HepG2 (cell line): ENCODE measurements at regions not wholly inside any gene's neighbourhood (a gene's known extent, or its start where the extent isn't known, plus 50 kb on each side); places are given as distances from the start of the nearest gene placed in this dataset.

Experiments
- ATAC-seq: fragments of 200-7000 bp; cut with Tn5 transposase; 3 replicates; pipeline ENCODE4 v1.9.1; 2020; ENCODE audit warnings: mild to moderate bottlenecking, moderate library complexity
- BruUV-seq: library from RNA; stranded (reverse); fragments of 400-500 nt; replicated peaks from 2 replicates; lab custom pipeline; 2021; lab: Mats Ljungman, UMichigan
- CTCF ChIA-PET: fragments of 300-600 bp; formaldehyde crosslinking; extraction: SDS; loops from one replicate; lab custom pipeline; 2021; ENCODE audit warnings: low total read pairs, inconsistent platforms, low intra/inter-chr PET ratio; lab: Yijun Ruan, JAX
- POLR2A ChIA-PET: fragments of 350-600 bp; sonication (Branson Sonifier 250); formaldehyde crosslinking; loops from one replicate; lab custom pipeline; 2020; ENCODE audit warnings: antibody characterized with exemption, inconsistent platforms; lab: Yijun Ruan, JAX
- DNase-seq: peaks from one replicate; pipeline ENCODE4 v3.0.0-alpha.2; 2015; ENCODE audit warnings: low spot score
- FAIRE-seq: peaks from 3 replicates; lab custom pipeline; 2011; peaks lifted over from hg19 to GRCh38; lab: Jason Lieb, UNC
- H2AFZ ChIP-seq: one replicate; pipeline ENCODE4 v1.6.1; 2011; ENCODE audit warnings: low read length, inconsistent platforms
- H3K27ac ChIP-seq: fragments of 300-600 bp; 3 replicates; pipeline ENCODE4 v1.8.0; 2011; ENCODE audit warnings: mixed run types, mild to moderate bottlenecking, mixed read lengths, low read length, inconsistent platforms; ENCODE audit not compliant: insufficient read depth; ENCODE audit errors: extremely low read length
- H3K27me3 ChIP-seq, 2 experiments: fragments of 200-600 bp in 1 of 2; 2 replicates in 1 of 2; 3 replicates in 1 of 2; pipeline versions ENCODE4 v1.6.0 to v1.8.0; 2011; ENCODE audit warnings: low read length in 2 of 2, mild to moderate bottlenecking in 2 of 2, moderate library complexity in 2 of 2, inconsistent platforms in 1 of 2; ENCODE audit not compliant: insufficient read depth in 2 of 2, control insufficient read depth in 1 of 2
- H3K36me3 ChIP-seq, 2 experiments: fragments of 200-600 bp in 1 of 2; replicated peaks in 1 of 2; 2 replicates in 1 of 2; 3 replicates in 1 of 2; pipeline versions ENCODE4 v1.5.1 to v1.8.0; 2011; ENCODE audit warnings: low read length in 2 of 2, inconsistent platforms in 1 of 2; ENCODE audit not compliant: insufficient read depth in 2 of 2, control insufficient read depth in 1 of 2
- H3K4me1 ChIP-seq: 2 replicates; pipeline ENCODE4 v1.5.1; 2012; ENCODE audit warnings: low read length, inconsistent platforms; ENCODE audit not compliant: insufficient read depth
- H3K4me2 ChIP-seq: 2 replicates; pipeline ENCODE4 v1.6.0; 2011; ENCODE audit warnings: low read depth, low read length, inconsistent platforms
- H3K4me3 ChIP-seq, 3 experiments: fragments of 200-600 bp in 1 of 3; sonication (generic), shearing (Covaris generic) in 1 of 3; replicated peaks in 1 of 3; 2 replicates each; pipeline ENCODE4 v1.5.1; 2011 to 2016; ENCODE audit warnings: low read length in 3 of 3, inconsistent platforms in 2 of 3, low read depth in 2 of 3, mild to moderate bottlenecking in 2 of 3, control low read depth in 1 of 3, mixed read lengths in 1 of 3; ENCODE audit not compliant: insufficient read depth in 1 of 3
- H3K79me2 ChIP-seq: one replicate; pipeline ENCODE4 v1.6.1; 2011; ENCODE audit warnings: low read length, inconsistent platforms; ENCODE audit not compliant: insufficient read depth
- H3K9ac ChIP-seq: 2 replicates; pipeline ENCODE4 v1.6.0; 2011; ENCODE audit warnings: mild to moderate bottlenecking, low read depth, low read length, inconsistent platforms; ENCODE audit not compliant: insufficient read depth
- H3K9me3 ChIP-seq: 2 replicates; pipeline ENCODE4 v1.5.1; 2012; ENCODE audit warnings: mild to moderate bottlenecking, low read length
- H4K20me1 ChIP-seq: 2 replicates; pipeline ENCODE4 v1.6.0; 2011; ENCODE audit warnings: inconsistent platforms, mild to moderate bottlenecking, low read length, moderate library complexity; ENCODE audit not compliant: insufficient read depth
- CENPT ChIP-seq: sonication (generic); formaldehyde crosslinking; IDR thresholded peaks from 2 replicates; pipeline ENCODE4 v1.8.0; 2022; ENCODE audit warnings: low read depth, mild to moderate bottlenecking, moderate library complexity, missing genetic modification reagents
- FOXM1 ChIP-seq: sonication (generic); formaldehyde crosslinking; IDR thresholded peaks from 2 replicates; pipeline ENCODE4 v1.5.0; 2020; ENCODE audit warnings: missing genetic modification reagents
- GTF2F1 ChIP-seq: fragments of 150-350 bp; IDR thresholded peaks from 2 replicates; pipeline ENCODE4 v1.6.1; 2014; ENCODE audit warnings: low read length
- HMG20A ChIP-seq: IDR thresholded peaks from 2 replicates; pipeline ENCODE4 v1.6.1; 2016; ENCODE audit warnings: borderline replicate concordance
- IKZF1 ChIP-seq: fragments of 450-650 bp; IDR thresholded peaks from 2 replicates; pipeline ENCODE4 v1.7.1; 2016
- MED13 ChIP-seq: sonication (generic); formaldehyde crosslinking; IDR thresholded peaks from 2 replicates; pipeline ENCODE4 v1.5.0; 2020; ENCODE audit warnings: missing genetic modification reagents
- NBN ChIP-seq: fragments of 450-650 bp; conservative IDR thresholded peaks from 2 replicates; pipeline ENCODE4 v1.6.1; 2017
- NFRKB ChIP-seq: fragments of 450-650 bp; IDR thresholded peaks from 2 replicates; pipeline ENCODE4 v1.6.1; 2017
- SMAD9 ChIP-seq: sonication (generic); formaldehyde crosslinking; IDR thresholded peaks from 2 replicates; pipeline ENCODE4 v1.5.1; 2020; ENCODE audit warnings: mild to moderate bottlenecking, missing genetic modification reagents
- SNRNP70 ChIP-seq: fragments of 200-400 bp; formaldehyde crosslinking; IDR thresholded peaks from 2 replicates; pipeline ENCODE4 v1.6.1; 2017; ENCODE audit warnings: mild to moderate bottlenecking, low read depth, low read length, moderate library complexity
- TOPORS ChIP-seq: sonication (generic); formaldehyde crosslinking; IDR thresholded peaks from 2 replicates; pipeline ENCODE4 v1.8.0; 2023; ENCODE audit warnings: mild to moderate bottlenecking, missing genetic modification reagents
- ZFP36 ChIP-seq: fragments of 150-350 bp; IDR thresholded peaks from 2 replicates; pipeline ENCODE4 v1.6.1; 2018; ENCODE audit warnings: borderline replicate concordance, low read length, low read depth; ENCODE audit not compliant: partially characterized antibody
- ZIK1 ChIP-seq: sonication (generic); formaldehyde crosslinking; IDR thresholded peaks from 2 replicates; pipeline ENCODE4 v1.5.0; 2020; ENCODE audit warnings: mild to moderate bottlenecking, low read depth, missing genetic modification reagents, borderline replicate concordance
- ZNF446 ChIP-seq: sonication (generic); formaldehyde crosslinking; IDR thresholded peaks from 2 replicates; pipeline ENCODE4 v1.5.0; 2020; ENCODE audit warnings: mild to moderate bottlenecking, missing genetic modification reagents
- ZNF460 ChIP-seq: sonication (generic); formaldehyde crosslinking; IDR thresholded peaks from 2 replicates; pipeline ENCODE4 v1.5.1; 2020; ENCODE audit warnings: missing genetic modification reagents, mild to moderate bottlenecking, borderline replicate concordance
- ZNF724P ChIP-seq: sonication (generic); formaldehyde crosslinking; IDR thresholded peaks from 2 replicates; pipeline ENCODE4 v1.8.0; 2022; ENCODE audit warnings: missing genetic modification reagents, borderline replicate concordance
- ZSCAN30 ChIP-seq: sonication (generic); formaldehyde crosslinking; IDR thresholded peaks from 2 replicates; pipeline ENCODE4 v1.5.0; 2020; ENCODE audit warnings: mild to moderate bottlenecking, missing genetic modification reagents
- WGBS: methylation state at CpG from one replicate; pipeline ENCODE4 v1.1.6; 2017; ENCODE audit warnings: low lambda C conversion rate; 5-methylcytosine and 5-hydroxymethylcytosine counted together
- in situ Hi-C: cut with HindIII; loops from 2 replicates; pipeline ENCODE4 v1.10.0; 2017; ENCODE audit warnings: low pct_unique_long_range_greater_than_20kb; ENCODE audit not compliant: extremely low pct_ligation_motif_present
- intact Hi-C: fragments of 100-400 bp; cut with micrococcal nuclease; formaldehyde crosslinking; loops from one replicate; pipeline ENCODE4 v1.10.0; 2022; ENCODE audit not compliant: unreplicated experiment
- TF ChIP-seq, protein P1 (sequence below): sonication (generic); formaldehyde crosslinking; IDR thresholded peaks from 2 replicates; pipeline ENCODE4 v1.4.0; 2020; ENCODE audit warnings: missing genetic modification reagents
- TF ChIP-seq, protein P2 (sequence below): sonication (generic); formaldehyde crosslinking; IDR thresholded peaks from 2 replicates; pipeline ENCODE4 v1.5.1; 2020; ENCODE audit warnings: missing genetic modification reagents, mild to moderate bottlenecking, borderline replicate concordance
- TF ChIP-seq, protein P3 (sequence below): sonication (generic); formaldehyde crosslinking; IDR thresholded peaks from 2 replicates; pipeline ENCODE4 v1.8.1; 2023; ENCODE audit warnings: mild to moderate bottlenecking, missing genetic modification reagents
- TF ChIP-seq, protein P4 (sequence below), 2 experiments: sonication (generic) in 1 of 2; formaldehyde crosslinking in 1 of 2; IDR thresholded peaks; 2 replicates each; pipeline versions ENCODE4 v1.5.1 to v1.6.1; 2011 to 2020; ENCODE audit warnings: borderline replicate concordance in 1 of 2, low read depth in 1 of 2, low read length in 1 of 2, mild to moderate bottlenecking in 1 of 2, missing genetic modification reagents in 1 of 2, moderate library complexity in 1 of 2

DNA sequence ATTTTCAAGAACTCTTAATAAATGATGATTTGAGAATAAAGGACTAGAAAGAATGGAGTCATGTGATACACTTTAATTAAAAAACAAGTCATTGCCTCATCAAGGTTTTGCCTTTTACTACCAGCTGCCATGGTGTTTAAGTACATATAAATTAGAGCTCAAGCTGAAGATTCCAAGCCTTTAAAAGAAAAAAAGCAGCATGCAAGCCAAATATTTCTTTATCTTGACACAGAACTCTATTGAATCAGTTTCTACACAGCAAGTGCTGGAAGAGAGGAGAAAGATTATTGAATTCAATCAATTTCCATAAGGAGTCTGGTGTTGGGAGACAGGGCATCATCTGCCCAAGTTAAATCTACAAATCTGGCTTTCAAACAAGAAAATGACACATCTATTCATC lies 347.9 kb downstream of the WDR11 start (continued):
- TF ChIP-seq, protein P1, sequence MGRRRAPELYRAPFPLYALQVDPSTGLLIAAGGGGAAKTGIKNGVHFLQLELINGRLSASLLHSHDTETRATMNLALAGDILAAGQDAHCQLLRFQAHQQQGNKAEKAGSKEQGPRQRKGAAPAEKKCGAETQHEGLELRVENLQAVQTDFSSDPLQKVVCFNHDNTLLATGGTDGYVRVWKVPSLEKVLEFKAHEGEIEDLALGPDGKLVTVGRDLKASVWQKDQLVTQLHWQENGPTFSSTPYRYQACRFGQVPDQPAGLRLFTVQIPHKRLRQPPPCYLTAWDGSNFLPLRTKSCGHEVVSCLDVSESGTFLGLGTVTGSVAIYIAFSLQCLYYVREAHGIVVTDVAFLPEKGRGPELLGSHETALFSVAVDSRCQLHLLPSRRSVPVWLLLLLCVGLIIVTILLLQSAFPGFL (CRISPR knock-in tag) = no peak
- TF ChIP-seq ZNF460 (no peak), SMAD9 (CRISPR knock-in tag) (no peak), TOPORS (CRISPR knock-in tag) (no peak), IKZF1 (no peak), MED13 (no peak)
- TF ChIP-seq, all 625 proteins: peak for 0

DNA sequence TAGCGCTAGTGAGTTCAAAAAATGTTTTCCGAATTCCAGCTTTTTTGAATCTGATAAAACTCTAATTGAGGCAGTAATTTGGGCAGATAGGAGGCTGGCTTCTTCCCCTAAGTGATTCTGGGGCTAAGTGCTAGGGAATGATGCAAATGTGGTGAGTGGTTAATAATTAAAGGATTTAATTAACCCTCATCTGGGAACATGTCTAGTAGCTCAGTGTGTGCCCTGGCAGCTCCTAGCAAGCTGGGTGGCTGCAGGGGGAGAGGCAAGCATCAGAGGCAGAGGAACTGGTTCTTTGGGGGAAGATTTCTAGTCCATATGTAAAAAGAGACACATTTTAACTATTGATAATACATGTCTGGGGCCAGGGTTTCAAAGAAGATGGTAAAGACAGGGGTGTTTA lies 354.5 kb downstream of the WDR11 start:
- H3K9ac ChIP-seq = no peak overlapping the region
- H3K4me2 ChIP-seq = no peak overlapping the region
- no TSS peak for BruUV-seq
- ATAC-seq (no peak), FAIRE-seq (no peak), DNase-seq (no peak)
- H3K79me2 ChIP-seq = no peaks in the 10 kb centered on the region
- intact Hi-C loops = no loop called here
- H3K4me3 ChIP-seq = no peak overlapping the region
- 47% methylated on average over 2 of the region's 2 CpGs for WGBS
- H3K27me3 ChIP-seq = no peaks in the 10 kb centered on the region
- in situ Hi-C loops = no loop called here
- ChIA-PET POLR2A (no interaction called here), CTCF (no interaction called here)
- no peaks in the 10 kb centered on the region for H3K9me3 ChIP-seq
- H3K36me3 ChIP-seq = no peaks in the 10 kb centered on the region
- TF ChIP-seq SNRNP70 (no peak), ZNF446 (CRISPR knock-in tag) (no peak), ZIK1 (CRISPR knock-in tag) (no peak), ZSCAN30 (CRISPR knock-in tag) (no peak), NBN (no peak), CENPT (CRISPR knock-in tag) (no peak), NFRKB (no peak), ZFP36 (no peak), ZNF724P (CRISPR knock-in tag) (no peak), FOXM1 (CRISPR knock-in tag) (no peak), HMG20A (no peak), GTF2F1 (no peak)
- TF ChIP-seq, protein P2, sequence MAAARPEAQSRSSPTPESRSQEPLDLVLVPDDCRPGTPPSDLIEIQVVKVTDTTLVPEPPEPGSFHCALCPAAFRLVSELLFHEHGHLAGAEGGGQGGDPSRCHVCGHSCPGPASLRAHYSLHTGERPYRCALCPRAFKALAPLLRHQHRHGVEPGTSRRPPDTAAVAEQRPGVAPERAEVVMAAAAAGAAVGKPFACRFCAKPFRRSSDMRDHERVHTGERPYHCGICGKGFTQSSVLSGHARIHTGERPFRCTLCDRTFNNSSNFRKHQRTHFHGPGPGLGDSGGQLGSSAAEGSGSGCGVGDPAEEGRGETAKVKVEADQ = no peak
- TF ChIP-seq, protein P3, sequence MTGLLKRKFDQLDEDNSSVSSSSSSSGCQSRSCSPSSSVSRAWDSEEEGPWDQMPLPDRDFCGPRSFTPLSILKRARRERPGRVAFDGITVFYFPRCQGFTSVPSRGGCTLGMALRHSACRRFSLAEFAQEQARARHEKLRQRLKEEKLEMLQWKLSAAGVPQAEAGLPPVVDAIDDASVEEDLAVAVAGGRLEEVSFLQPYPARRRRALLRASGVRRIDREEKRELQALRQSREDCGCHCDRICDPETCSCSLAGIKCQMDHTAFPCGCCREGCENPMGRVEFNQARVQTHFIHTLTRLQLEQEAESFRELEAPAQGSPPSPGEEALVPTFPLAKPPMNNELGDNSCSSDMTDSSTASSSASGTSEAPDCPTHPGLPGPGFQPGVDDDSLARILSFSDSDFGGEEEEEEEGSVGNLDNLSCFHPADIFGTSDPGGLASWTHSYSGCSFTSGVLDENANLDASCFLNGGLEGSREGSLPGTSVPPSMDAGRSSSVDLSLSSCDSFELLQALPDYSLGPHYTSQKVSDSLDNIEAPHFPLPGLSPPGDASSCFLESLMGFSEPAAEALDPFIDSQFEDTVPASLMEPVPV = no peak
- TF ChIP-seq, protein P4, sequence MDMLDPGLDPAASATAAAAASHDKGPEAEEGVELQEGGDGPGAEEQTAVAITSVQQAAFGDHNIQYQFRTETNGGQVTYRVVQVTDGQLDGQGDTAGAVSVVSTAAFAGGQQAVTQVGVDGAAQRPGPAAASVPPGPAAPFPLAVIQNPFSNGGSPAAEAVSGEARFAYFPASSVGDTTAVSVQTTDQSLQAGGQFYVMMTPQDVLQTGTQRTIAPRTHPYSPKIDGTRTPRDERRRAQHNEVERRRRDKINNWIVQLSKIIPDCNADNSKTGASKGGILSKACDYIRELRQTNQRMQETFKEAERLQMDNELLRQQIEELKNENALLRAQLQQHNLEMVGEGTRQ (IDR thresholded peaks at IDR 0.05; ENCODE audit: low read depth, low read length) = no peak
- TF ChIP-seq, protein P4 (CRISPR knock-in tag; IDR thresholded peaks at IDR 0.05; ENCODE audit: borderline replicate concordance) = no peak
- no peak overlapping the region for H3K27ac ChIP-seq
- H4K20me1 ChIP-seq = no peaks in the 10 kb centered on the region
- H3K4me1 ChIP-seq = no peaks in the 10 kb centered on the region
- H2AFZ ChIP-seq = no peak overlapping the region
